ENCODE measurements at regions not wholly inside any gene's neighbourhood (a gene's known extent, or its start where the extent isn't known, plus 50 kb on each side); places are given as distances from the start of the nearest gene placed in this dataset.
"Not testable (repeated sequence)": the region's sequence is repeated elsewhere in the genome, so short reads cannot be mapped to it uniquely, and the experiment has no call there.

- Histone ChIP-seq H4K8ac (ENCODE audit: low read depth in 2 of 2, low read length in 2 of 2) (no peak overlapping the region), H2AFZ (replicated peaks; ENCODE audit: low read length, poor library complexity) (no peak overlapping the region), H2BK15ac (ENCODE audit: low read depth, low read length) (no peak overlapping the region), H3K36me3 (ENCODE audit: control insufficient read depth, insufficient read depth, low read length) (no peaks in the 10 kb centered on the region), H4K20me1 (ENCODE audit: insufficient read depth, low read length) (no peaks in the 10 kb centered on the region), H3K4me3 (ENCODE audit: insufficient read depth, low read depth, low read length) (no peak overlapping the region), H3K4me1 (ENCODE audit: control insufficient read depth, insufficient read depth, low read length) (no peaks in the 10 kb centered on the region), H2AK9ac (replicated peaks; ENCODE audit: low read depth, low read length, poor library complexity) (no peak overlapping the region), H4K91ac (ENCODE audit: insufficient read depth, low read depth, low read length) (no peak overlapping the region), H3K9ac (ENCODE audit: low read depth, low read length) (no peak overlapping the region), H3K27ac (ENCODE audit: insufficient read depth, low read length) (no peak overlapping the region), H3K18ac (ENCODE audit: low read depth, low read length) (no peak overlapping the region), H3K4ac (ENCODE audit: low read depth, low read length) (no peak overlapping the region), H3K14ac (replicated peaks; ENCODE audit: low read depth, low read length) (no peak overlapping the region), H3K23ac (ENCODE audit: low read depth, low read length) (no peak overlapping the region), H4K5ac (ENCODE audit: low read depth, low read length) (no peak overlapping the region), H3K9me1 (ENCODE audit: insufficient read depth, low read length) (no peaks in the 10 kb centered on the region), H2BK5ac (ENCODE audit: low read depth, low read length, poor library complexity, severe bottlenecking) (no peak overlapping the region), H3K4me2 (ENCODE audit: low read depth, low read length) (no peak overlapping the region), H3K9me3 (ENCODE audit: control insufficient read depth, insufficient read depth, low read length) (0 out of 2 replicates have a peak, but pooled peaks cover 2% of the 10 kb centered on the region), H2BK20ac (ENCODE audit: low read depth, low read length) (no peak overlapping the region), H3K79me1 (ENCODE audit: low read depth in 1 of 2, low read length in 2 of 2) (no peaks in the 10 kb centered on the region), H2BK120ac (ENCODE audit: low read depth, low read length) (no peak overlapping the region), H3K27me3 (ENCODE audit: control insufficient read depth, insufficient read depth, low read length) (no peaks in the 10 kb centered on the region), H3K56ac (ENCODE audit: extremely low read depth, insufficient read depth, low read length) (no peak overlapping the region), H2AK5ac (ENCODE audit: low read depth, low read length) (no peak overlapping the region)
- intact Hi-C loops (cut with micrococcal nuclease) (no loop called here), dilution Hi-C loops (cut with HindIII; ENCODE audit: low sequenced_read_pairs, unreplicated experiment) (no loop called here), in situ Hi-C loops (cut with MboI; ENCODE audit: low sequenced_read_pairs) (no loop called here)
- POLR2A ChIA-PET (ENCODE audit: unreplicated experiment), result no interaction called here
- ATAC-seq (ENCODE audit: low read depth), result no peak
- no TSS peak for BruUV-seq (replicated peaks)
- DNase-seq, result no peak
- CTCF ChIA-PET, result no interaction called here
- no peak for TF ChIP-seq USF2 (IDR thresholded peaks at IDR 0.05; ENCODE audit: low read depth, low read length)
- TF ChIP-seq RFX5 (IDR thresholded peaks at IDR 0.05; ENCODE audit: low read depth, low read length), result no peak
- no peak for TF ChIP-seq FOS (IDR thresholded peaks at IDR 0.05; ENCODE audit: low read depth, low read length)
- no peak for TF ChIP-seq RAD21 (IDR thresholded peaks at IDR 0.05; ENCODE audit: low read length)
- no peak for TF ChIP-seq POLR2A (IDR thresholded peaks at IDR 0.05; ENCODE audit: low read depth, low read length)
- no CpG with 5 or more reads among the region's 2 CpGs for WGBS, 2 experiments (ENCODE audit: extremely low coverage in 2 of 2, insufficient read length in 1 of 2)
Measured at GRCh38 chr13:82058364-82058763, 1717.4 kb upstream of the SPRY2 start.

GRCh38 chr13:82045316-82045715 is 1704.4 kb upstream of the SPRY2 start:
- H3K56ac ChIP-seq (ENCODE audit: extremely low read depth, insufficient read depth, low read length); in situ Hi-C loops (cut with MboI; ENCODE audit: low sequenced_read_pairs); H3K36me3 ChIP-seq (ENCODE audit: control insufficient read depth, insufficient read depth, low read length); H4K5ac ChIP-seq (ENCODE audit: low read depth, low read length); H2AFZ ChIP-seq (replicated peaks; ENCODE audit: low read length, poor library complexity); H4K91ac ChIP-seq (ENCODE audit: insufficient read depth, low read depth, low read length); intact Hi-C loops (cut with micrococcal nuclease); H3K4me2 ChIP-seq (ENCODE audit: low read depth, low read length); DNase-seq; CTCF ChIA-PET; H3K4ac ChIP-seq (ENCODE audit: low read depth, low read length); H3K18ac ChIP-seq (ENCODE audit: low read depth, low read length); POLR2A ChIA-PET (ENCODE audit: unreplicated experiment); dilution Hi-C loops (cut with HindIII; ENCODE audit: low sequenced_read_pairs, unreplicated experiment); H3K23ac ChIP-seq (ENCODE audit: low read depth, low read length); H3K27me3 ChIP-seq (ENCODE audit: control insufficient read depth, insufficient read depth, low read length); H3K4me3 ChIP-seq (ENCODE audit: insufficient read depth, low read depth, low read length); H2BK120ac ChIP-seq (ENCODE audit: low read depth, low read length); H3K14ac ChIP-seq (replicated peaks; ENCODE audit: low read depth, low read length); H3K9ac ChIP-seq (ENCODE audit: low read depth, low read length); H2BK5ac ChIP-seq (ENCODE audit: low read depth, low read length, poor library complexity, severe bottlenecking); H4K20me1 ChIP-seq (ENCODE audit: insufficient read depth, low read length); H2BK20ac ChIP-seq (ENCODE audit: low read depth, low read length); H2AK5ac ChIP-seq (ENCODE audit: low read depth, low read length); H3K9me1 ChIP-seq (ENCODE audit: insufficient read depth, low read length); H3K9me3 ChIP-seq (ENCODE audit: control insufficient read depth, insufficient read depth, low read length); H2AK9ac ChIP-seq (replicated peaks; ENCODE audit: low read depth, low read length, poor library complexity); H2BK15ac ChIP-seq (ENCODE audit: low read depth, low read length); ATAC-seq (ENCODE audit: low read depth); BruUV-seq (replicated peaks); H3K27ac ChIP-seq (ENCODE audit: insufficient read depth, low read length); H4K8ac ChIP-seq (ENCODE audit: low read depth in 2 of 2, low read length in 2 of 2); H3K79me1 ChIP-seq (ENCODE audit: low read depth in 1 of 2, low read length in 2 of 2); H3K4me1 ChIP-seq (ENCODE audit: control insufficient read depth, insufficient read depth, low read length): not testable (repeated sequence)
- no CpG with 5 or more reads among the region's 23 CpGs for WGBS, 2 experiments (ENCODE audit: extremely low coverage in 2 of 2, insufficient read length in 1 of 2)

Data from IMR-90 (cell line).